RPMI7951 (cell line): ENCODE measurements at regions not wholly inside any gene's neighbourhood (a gene's known extent, or its start where the extent isn't known, plus 50 kb on each side); places are given as distances from the start of the nearest gene placed in this dataset.

Experiments
- DNase-seq: peaks from one replicate; pipeline ENCODE4 v3.0.0-alpha.2; 2012; ENCODE audit warnings: low read depth

DNA sequence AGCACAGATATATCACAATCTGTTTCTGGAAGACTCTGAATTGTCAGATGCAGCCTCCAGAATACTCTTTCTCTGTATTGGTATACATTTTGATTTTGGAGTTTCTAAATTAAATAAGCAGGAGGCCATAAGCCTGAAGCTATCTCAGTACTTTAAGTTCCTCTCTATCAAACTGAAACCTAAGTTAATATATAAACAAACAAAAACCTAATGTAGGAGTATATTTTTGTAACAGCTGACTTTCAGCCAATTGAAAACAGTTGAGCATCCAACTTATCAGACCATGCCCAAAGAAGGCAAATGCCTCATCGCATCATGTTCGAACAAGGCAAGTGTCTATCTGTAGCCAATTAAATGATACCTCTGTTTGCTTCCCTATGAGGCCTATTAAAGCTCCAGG is 1054.4 kb downstream of the AMY1C start:
- no peak for DNase-seq

DNA sequence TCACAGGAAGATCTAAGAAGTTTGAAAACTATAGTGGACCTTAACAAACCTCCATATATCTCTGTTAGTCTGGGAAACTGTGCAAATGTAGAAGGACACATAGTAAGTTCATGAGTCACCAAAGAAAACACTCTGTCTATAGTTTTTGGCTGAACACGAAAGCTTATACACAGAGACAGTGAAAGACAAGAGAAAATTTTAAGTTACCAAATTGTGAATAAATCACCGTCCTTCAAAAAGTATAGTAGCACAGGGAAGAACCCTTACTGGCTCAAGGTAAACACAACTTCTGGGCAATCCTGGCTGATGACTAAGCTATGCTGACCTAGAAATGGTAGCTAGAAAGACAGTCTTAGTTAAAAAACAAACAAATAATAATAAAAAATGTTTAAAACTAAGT is 1057.9 kb downstream of the AMY1C start:
- no peak for DNase-seq

DNA sequence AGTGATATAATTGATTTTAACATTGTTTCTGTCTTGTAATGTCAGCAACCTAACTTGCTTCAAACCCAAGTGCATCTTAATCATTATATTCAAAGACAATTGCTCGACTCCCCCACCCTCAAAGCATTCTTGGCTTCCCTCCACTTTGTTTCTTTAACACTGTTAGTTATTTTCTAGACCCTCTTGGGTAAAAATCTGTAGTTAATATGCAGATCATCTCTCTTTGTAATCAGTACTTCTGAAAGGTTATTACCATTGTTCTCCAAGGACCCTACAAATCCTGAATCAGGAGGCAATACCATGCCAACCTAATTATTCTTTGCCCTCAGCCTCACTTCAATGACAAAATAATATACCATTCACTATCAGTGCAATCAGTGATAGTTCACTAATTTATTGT is 1075.7 kb downstream of the AMY1C start:
- no peak for DNase-seq

DNA sequence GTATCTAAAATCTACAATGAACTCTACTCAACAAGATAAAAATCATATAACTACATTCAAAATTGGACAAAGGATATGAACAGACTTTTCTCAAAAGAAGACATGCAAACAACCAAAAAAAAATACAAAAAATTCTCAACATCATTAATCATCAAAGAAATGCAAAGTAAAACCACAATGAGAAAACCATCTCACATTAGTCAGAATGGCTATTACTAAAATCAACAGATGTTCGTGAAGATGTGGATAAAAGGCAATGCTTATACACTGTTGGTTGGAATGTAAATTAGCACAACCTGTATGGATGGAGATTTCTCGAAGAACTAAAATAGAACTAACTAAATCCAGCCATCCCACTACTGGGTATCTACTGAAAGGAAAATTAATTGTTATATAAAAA is 1080.8 kb downstream of the AMY1C start:
- no peak for DNase-seq

DNA sequence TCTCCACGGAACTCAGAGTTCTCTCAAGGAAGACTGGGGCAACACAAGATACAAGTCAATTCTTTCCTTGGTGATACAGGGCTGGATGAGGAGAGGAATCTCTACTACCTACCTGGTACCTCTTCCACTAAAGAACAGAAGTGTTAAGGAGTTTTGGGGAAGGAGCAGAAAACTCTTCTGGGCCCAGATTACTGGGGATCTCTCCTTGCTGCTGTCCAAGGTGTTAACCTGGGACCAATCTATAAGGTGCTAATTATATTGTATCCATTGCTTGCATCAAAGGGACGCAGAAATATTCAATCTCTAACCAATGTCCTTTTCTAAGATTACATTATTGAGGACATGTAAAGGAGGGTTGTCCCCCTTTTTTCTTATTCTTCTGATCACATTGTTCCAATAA is 1102.5 kb downstream of the AMY1C start:
- no peak for DNase-seq

DNA sequence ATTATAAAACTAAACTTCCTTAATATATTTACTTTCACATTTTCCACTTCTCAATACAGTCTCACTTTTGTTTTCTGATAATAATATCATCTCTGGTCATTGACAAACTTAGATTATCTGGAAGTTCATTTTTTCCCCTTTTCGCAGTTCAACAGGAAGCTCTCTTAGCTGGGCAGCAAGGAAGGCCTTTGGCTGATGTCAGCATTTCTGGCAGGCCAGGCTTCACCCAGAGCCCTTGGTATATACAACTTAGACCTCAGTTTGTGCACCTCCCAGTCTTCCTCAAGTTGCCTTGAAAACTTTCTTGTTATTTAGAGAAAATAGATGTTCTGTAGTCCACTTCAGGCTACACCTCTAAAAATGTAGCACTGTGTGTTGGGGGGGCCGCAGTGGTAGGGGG is 1103.6 kb downstream of the AMY1C start:
- no peak for DNase-seq

DNA sequence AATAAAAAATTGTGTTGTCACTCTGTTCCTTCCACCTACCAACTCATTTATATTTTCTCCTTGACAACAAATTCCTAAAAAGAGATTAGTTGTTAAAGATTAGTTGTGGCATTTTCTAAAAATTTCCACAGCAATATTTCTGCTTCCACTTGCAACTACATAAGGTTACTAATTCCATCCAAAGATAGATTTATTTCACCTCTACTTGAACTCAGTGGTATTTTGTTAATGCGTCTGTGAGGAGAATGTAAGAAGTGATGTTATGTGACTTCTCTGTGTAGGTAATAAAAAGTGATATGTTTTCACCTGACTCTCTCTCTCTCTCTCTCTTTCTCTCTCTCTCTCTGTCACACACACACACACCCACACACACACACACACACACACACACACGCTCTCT is 1104.8 kb downstream of the AMY1C start:
- DNase-seq = no peak

DNA sequence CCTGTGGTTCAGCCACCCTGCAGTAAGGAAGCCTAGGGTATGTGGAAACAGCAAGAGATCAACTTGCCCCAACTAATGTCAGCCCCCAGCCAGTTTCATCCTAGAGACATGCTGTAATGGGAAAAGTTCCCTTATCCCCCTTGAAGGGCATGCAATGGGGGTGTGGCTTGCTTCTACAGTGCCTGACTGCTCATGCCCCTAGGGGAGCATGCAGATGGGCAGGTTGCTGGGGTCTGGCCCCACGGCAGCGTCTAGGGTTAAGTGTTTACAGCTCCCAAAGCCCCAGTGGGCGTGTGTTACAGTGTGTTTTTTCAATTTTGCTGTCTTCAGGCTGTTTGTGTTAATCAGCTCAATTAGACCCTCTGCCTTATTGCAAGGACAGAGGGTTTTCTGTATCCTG is 1105.9 kb downstream of the AMY1C start:
- no peak for DNase-seq

DNA sequence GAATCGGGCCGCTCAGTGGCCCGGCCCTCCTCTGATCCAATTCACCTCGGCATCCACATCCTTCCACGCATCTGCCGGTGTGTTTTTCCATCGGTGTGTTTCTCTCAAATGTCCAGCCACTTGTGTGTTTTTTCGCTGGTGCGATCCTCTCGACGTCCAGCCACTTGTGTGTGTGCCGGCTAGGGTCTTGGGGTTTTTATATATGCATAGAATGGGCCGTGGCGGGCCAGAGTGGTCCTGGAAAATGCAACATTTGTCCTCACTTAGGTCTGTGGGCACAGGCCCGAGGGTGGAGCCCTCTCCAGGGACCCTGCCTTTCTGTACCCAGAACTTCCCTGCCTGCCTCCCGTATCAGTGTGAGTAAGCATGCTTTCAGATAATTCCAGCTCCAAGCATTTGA is 1106.4 kb downstream of the AMY1C start:
- no peak for DNase-seq

DNA sequence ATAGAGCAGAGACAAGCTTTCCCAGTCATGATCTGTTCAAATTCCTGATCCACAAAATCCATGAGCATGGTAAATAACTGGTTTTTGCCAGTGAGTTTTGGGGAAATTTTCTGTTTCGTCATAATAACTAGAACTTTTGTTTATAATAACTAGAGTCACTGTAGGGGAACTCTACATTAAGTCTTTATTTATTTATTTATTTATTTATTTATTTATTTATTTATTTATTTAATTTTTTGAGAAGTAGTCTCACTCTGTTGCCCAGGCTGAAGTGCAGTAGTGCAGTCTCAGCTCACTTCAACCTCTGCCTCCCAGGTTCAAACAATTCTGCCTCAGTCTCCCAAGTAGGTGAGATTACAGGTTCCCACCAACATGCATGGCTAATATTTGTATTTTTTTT is 1106.8 kb downstream of the AMY1C start:
- DNase-seq = no peak

DNA sequence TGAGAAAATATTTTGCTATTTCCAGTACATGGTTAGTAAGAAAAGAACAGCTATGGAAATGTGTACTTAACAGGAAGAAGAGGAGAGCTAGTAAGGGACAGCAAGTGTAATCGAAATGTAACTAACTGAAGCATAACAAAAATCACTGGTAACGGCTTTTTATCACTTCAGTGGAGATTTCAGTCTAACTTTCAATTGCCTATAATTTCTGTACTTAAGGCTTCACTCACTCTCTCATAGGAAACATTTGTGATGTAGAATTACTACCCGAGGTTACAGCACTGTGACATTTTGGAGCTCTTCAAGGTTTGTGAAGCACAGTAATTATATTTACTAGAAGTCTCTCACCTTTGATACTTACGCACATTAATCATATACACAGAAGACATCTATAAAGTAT is 1119.1 kb downstream of the AMY1C start:
- DNase-seq = no peak

DNA sequence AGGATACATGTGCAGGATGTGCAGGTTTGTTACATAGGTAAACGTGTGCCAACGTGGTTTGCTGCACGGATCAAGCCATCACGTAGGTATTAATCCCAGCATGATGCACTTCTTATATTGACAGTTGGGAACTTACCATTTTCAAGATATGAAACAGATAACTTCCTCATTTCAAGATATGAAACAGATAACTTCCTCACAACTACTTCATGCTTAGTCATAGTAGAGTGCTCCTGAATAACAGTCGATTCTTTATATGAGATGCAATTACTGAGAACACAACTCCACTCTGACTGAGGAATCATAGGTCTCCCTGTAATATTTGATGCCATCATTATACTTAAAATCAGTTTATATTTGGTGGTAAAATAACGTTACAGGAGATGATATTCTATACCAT is 1124.3 kb downstream of the AMY1C start:
- DNase-seq = no peak

DNA sequence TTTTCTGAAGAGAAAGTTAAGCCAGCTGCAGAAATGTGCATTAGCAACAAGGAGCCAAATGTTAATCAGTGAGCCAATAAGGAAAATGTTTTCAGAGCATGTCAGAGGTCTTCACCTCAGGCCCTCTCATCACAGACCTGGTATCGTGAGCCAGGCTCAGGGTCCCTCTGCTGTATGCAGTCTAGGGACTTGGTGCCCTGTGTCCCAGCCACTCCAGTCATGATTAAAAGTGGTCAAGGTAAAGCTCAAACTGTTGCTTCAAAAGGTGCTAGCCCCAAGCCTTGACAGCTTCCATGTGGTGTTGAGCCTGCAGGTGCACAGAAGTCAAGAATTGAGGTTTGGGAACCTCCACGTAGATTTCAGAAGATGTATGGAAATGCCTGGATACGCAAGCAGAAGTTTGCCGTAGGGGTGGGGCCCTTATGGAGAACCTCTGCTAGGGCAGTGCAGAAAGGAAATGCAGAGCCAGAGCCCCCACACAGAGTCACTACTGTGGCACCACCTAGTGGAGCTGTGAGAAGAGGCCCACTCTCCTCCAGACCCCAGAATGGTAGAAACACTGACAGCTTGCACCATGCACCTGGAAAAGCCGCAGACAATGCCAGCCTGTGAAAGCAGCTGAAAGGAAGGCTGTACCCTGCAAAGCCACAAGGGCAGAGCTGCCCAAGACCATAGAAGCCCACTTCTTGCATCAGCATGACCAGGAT is 1128.7 kb downstream of the AMY1C start:
- no peak for DNase-seq

DNA sequence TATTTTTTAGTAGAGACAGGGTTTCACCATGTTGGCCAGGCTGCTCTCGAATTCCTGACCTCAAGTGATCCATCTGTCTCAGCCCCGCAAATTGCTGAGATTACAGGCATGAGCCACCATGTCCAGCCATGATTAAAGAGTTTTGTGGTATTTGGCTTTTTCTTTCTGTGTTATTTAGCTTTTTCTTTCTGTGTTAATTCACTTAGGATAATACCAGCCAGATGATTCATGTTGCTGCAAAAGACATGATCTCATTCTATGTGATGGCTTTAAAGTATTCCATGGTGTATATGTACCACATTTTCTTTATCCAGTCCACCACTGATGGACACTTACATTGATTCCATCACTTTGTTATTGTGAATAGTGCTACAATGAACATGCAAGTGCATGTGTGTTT is 1135.2 kb downstream of the AMY1C start:
- no peak for DNase-seq

DNA sequence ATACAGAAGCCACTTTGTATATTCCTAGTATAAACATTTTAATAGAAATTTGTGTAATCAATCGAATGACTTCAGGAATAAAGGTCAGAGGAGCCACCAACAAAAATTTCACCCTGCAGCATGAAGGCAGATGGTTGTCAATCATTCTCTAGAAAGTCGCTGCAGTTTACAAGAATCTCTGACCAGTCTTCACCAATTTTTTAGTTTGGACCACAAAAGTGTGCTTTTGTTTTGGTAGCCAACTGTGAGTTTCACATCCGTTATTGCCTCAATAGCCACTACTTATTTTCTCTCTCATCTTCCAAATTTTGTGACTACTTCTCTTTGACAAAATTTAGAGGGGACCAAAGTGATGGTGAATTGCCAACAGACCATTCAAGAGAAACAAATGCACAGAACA is 1155.6 kb downstream of the AMY1C start:
- no peak for DNase-seq

DNA sequence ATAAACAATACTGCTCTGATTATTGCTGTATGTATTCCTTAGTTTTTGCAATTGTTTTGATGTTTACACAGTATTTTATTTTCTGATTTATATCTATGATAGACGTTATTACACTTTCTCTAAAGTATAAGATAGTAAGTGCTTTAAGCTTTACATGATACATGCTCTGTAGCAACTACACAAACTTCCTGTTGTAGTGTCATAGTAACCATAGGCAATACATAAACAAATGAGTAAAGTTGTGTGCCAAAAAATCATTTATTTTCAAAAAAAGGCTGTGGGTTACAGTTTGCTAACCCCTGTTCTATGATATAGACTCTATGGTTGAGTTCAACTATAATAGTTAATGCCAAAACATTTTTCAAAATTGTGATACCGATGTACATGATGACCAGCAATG is 1156.4 kb downstream of the AMY1C start:
- no peak for DNase-seq

DNA sequence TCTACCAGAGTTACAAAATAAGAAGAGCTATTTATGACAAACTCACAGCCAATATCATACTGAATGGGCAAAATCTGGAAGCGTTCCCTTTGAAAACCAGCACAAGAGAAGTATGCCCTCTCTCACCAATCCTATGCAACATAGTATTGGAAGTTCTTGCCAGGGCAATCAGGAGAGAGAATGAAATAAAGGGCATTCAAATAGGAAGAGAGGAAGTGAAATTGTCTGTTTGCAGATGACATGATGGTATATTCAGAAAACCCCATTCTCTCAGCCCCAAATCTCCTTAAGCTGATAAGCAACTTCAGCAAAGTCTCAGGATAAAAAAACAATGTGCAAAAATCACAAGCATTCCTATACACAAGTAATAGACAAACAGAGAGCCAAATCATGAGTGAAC is 1169.5 kb downstream of the AMY1C start:
- no peak for DNase-seq

DNA sequence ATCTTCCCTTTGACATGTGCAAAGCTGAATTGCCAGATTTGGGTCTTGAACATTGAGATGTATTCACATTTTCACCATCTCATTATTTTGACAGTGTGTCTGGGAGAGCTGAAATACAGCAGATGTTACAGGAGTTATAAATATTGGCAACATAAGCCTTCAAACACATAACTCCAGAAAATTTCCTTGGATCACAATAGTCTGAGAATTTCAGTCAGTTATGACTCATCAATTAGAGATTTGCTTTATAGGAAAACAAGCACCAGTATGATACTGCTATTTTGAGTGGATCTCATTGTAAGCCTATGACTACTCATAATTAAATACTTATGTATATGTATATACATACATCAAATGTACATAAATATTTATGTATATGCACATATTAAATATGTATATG is 1171.8 kb downstream of the AMY1C start:
- DNase-seq = no peak

DNA sequence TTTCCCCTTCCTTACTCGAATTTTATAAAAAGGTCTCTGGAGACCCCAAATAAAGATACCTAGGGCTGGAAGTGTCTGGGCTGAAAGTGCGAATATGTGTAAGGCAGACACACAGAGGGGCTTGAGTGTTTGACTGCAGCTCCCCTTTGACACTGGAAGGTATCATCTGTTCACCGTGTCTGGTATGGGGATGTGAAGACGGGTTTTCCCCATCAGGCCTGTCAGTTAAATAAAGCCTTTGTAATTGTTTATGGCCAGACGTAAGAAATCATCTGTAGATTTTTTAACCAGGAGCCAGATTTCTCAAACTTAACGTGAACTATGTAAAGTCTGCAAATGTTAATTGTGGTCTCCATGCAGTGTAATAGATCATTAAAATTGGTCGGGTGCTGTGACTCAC is 1173.4 kb downstream of the AMY1C start:
- DNase-seq = no peak

DNA sequence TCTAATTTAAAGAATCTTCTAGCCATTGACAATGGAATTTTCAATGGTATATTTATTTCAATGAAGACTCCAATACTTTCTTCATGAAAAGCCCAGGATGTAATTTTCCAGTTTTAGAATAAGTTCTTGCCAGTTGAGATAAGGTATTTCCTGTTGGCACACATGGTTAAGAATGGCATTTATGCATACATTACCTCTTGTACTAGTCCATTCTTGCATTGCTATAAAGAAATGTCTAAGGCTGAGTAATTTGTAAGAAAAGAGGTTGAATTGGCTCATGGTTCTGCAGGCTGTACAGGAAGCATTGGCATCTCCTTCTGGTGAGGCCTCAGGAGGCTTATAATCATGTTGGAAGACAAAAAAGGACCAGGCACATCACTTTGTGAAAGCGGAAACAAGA is 1179.6 kb downstream of the AMY1C start:
- no peak for DNase-seq

DNA sequence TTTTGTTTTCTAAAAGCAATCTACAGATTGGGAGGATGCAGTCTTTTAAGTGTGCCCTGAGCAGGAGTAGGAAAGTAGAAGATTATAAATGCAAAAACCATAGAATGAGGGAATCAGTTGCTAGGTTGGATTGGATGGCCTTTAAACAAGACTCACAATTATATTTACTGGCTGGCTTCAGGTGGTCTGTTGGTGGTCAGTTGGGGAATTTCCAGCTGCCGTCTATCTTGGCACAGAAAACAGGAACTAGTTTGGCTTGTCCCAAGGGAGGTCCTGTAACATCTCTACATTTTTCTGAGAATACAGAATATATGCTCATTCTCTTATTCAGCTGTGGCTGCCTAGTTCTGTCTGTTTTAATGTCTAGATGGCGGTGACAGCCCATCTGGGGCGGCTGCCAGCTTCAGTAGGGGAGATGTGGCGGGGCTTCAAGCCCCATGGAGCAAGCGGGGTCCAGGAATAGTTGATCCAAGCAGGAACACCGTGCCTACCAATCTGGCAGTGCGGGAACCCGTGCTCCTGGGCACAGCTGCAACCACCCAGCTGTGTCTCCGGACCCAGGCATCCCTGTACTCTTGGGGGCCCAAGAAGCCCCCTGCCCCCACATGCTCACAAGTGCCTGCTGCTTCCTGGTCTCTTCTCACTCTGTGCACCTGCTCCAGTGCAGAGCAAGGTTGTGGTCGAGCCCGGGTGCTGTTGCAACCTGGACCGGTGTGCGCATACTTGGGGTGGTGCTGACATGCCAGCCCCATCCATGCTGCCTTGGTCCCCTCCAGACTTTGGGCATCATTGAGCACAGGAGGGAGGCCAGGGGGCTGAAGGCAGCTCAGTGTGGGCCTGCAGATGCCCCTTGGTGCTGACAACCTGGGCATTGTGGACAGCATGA is 1182.6 kb downstream of the AMY1C start:
- DNase-seq = no peak

DNA sequence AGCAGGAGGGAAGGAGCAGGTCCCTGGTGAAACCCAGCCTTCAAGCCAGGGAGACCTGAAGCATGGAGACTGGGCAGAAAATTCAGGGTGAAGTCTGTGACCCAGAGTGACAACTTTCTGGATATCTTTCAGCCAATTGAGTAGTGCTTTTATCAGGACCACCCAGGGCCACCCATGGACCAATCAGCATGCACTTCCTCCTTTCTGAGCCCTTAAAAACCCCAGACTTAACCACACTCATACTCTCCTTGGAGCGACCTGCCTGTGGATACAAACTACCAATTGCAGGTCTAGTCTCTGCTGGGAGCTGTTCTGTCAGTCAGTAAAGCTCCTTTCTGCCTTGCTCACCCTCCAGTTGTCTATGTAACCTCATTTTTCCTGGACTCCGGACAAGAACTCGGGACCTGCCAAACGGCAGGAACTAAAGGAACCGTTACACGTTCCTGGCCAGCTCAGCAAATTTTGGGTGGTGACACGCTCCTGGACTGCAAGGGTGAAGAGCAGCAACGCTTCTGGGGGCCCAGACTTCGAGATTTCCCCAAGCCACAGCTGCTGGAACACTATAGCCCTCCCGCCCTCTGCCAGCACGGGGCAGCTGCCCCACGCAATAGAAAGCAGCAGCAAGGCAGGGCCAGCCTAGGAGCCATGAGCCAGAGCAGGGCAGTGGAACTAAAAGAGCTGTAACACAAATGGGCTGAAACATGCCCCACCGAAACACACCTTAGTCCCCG is 1183.4 kb downstream of the AMY1C start:
- no peak for DNase-seq

DNA sequence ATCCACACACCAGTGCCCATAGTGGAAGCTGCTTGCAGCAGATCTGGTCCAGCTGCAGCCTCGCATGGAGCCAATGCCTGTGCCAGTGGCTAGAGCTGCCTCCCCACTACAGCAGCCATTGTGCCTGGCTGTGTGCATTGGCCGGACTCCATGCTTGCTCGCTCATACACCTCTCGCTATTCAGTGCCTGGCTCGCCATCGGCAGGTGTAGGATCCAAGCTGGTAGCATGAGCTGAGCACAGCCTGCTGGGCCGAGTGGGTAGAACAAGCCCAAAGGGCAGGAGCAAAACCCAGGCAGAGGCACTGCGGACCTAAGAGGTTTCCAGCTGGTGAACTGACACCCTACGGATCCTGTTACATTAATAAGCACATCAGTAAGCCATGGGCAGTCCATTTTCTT is 1184.1 kb downstream of the AMY1C start:
- DNase-seq = no peak
